ENCODE measurements at regions not wholly inside any gene's neighbourhood (a gene's known extent, or its start where the extent isn't known, plus 50 kb on each side); places are given as distances from the start of the nearest gene placed in this dataset.

GRCh38 chr4:24700118-24700517 is 95.3 kb upstream of the SOD3 start:
- no peaks in the 10 kb centered on the region for H3K4me1 ChIP-seq (ENCODE audit: insufficient read depth, low read length, poor library complexity, severe bottlenecking)
- H3F3A ChIP-seq (ENCODE audit: low read depth), result no peaks in the 10 kb centered on the region
- H3K27me3 ChIP-seq (ENCODE audit: insufficient read depth, low read length, poor library complexity, severe bottlenecking), result no peaks in the 10 kb centered on the region
- no peaks in the 10 kb centered on the region for H3K36me3 ChIP-seq (ENCODE audit: insufficient read depth, low read length)
- H3K4me2 ChIP-seq (ENCODE audit: low read depth, low read length, poor library complexity, severe bottlenecking), result no peak overlapping the region
- no peak overlapping the region for H3K4me3 ChIP-seq (ENCODE audit: low read length, poor library complexity, severe bottlenecking)
- no peaks in the 10 kb centered on the region for H4K20me1 ChIP-seq (ENCODE audit: insufficient read depth, low read length, poor library complexity, severe bottlenecking)
- TF ChIP-seq EZH2phosphoT487 (IDR thresholded peaks at IDR 0.05; ENCODE audit: borderline replicate concordance), result no peak
- TF ChIP-seq, protein P1, sequence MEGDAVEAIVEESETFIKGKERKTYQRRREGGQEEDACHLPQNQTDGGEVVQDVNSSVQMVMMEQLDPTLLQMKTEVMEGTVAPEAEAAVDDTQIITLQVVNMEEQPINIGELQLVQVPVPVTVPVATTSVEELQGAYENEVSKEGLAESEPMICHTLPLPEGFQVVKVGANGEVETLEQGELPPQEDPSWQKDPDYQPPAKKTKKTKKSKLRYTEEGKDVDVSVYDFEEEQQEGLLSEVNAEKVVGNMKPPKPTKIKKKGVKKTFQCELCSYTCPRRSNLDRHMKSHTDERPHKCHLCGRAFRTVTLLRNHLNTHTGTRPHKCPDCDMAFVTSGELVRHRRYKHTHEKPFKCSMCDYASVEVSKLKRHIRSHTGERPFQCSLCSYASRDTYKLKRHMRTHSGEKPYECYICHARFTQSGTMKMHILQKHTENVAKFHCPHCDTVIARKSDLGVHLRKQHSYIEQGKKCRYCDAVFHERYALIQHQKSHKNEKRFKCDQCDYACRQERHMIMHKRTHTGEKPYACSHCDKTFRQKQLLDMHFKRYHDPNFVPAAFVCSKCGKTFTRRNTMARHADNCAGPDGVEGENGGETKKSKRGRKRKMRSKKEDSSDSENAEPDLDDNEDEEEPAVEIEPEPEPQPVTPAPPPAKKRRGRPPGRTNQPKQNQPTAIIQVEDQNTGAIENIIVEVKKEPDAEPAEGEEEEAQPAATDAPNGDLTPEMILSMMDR (conservative IDR thresholded peaks at IDR 0.05; ENCODE audit: low read length), result no peak
- no peaks in the 10 kb centered on the region for H3K79me2 ChIP-seq (ENCODE audit: insufficient read depth, low read length)
- no peak overlapping the region for H2AFZ ChIP-seq (ENCODE audit: low read length)
- no peak overlapping the region for H3K9ac ChIP-seq (ENCODE audit: low read depth, low read length, poor library complexity, severe bottlenecking)
- no peaks in the 10 kb centered on the region for H3K9me2 ChIP-seq (replicated peaks; ENCODE audit: low read depth, low read length)
- no peaks in the 10 kb centered on the region for H3K9me3 ChIP-seq (ENCODE audit: insufficient read depth, low read depth, low read length)

GRCh38 chr4:24701683-24702082 is 93.7 kb upstream of the SOD3 start:
- no peaks in the 10 kb centered on the region for H4K20me1 ChIP-seq (ENCODE audit: insufficient read depth, low read length, poor library complexity, severe bottlenecking)
- no peaks in the 10 kb centered on the region for H3K36me3 ChIP-seq (ENCODE audit: insufficient read depth, low read length)
- TF ChIP-seq EZH2phosphoT487 (IDR thresholded peaks at IDR 0.05; ENCODE audit: borderline replicate concordance), result no peak
- TF ChIP-seq, protein P1 (conservative IDR thresholded peaks at IDR 0.05; ENCODE audit: low read length), result no peak
- no peaks in the 10 kb centered on the region for H3K4me1 ChIP-seq (ENCODE audit: insufficient read depth, low read length, poor library complexity, severe bottlenecking)
- no peaks in the 10 kb centered on the region for H3F3A ChIP-seq (ENCODE audit: low read depth)
- H3K4me2 ChIP-seq (ENCODE audit: low read depth, low read length, poor library complexity, severe bottlenecking), result no peak overlapping the region
- H3K27me3 ChIP-seq (ENCODE audit: insufficient read depth, low read length, poor library complexity, severe bottlenecking), result no peaks in the 10 kb centered on the region
- no peak overlapping the region for H3K4me3 ChIP-seq (ENCODE audit: low read length, poor library complexity, severe bottlenecking)
- H3K79me2 ChIP-seq (ENCODE audit: insufficient read depth, low read length), result no peaks in the 10 kb centered on the region
- H2AFZ ChIP-seq (ENCODE audit: low read length), result no peak overlapping the region
- no peak overlapping the region for H3K9ac ChIP-seq (ENCODE audit: low read depth, low read length, poor library complexity, severe bottlenecking)
- no peaks in the 10 kb centered on the region for H3K9me2 ChIP-seq (replicated peaks; ENCODE audit: low read depth, low read length)
- H3K9me3 ChIP-seq (ENCODE audit: insufficient read depth, low read depth, low read length), result no peaks in the 10 kb centered on the region

GRCh38 chr4:24702281-24702680 is 93.1 kb upstream of the SOD3 start:
- Histone ChIP-seq H3K9me2 (replicated peaks; ENCODE audit: low read depth, low read length) (no peaks in the 10 kb centered on the region), H3K4me2 (ENCODE audit: low read depth, low read length, poor library complexity, severe bottlenecking) (no peak overlapping the region), H3K4me3 (ENCODE audit: low read length, poor library complexity, severe bottlenecking) (no peak overlapping the region), H3K9ac (ENCODE audit: low read depth, low read length, poor library complexity, severe bottlenecking) (no peak overlapping the region), H3K4me1 (ENCODE audit: insufficient read depth, low read length, poor library complexity, severe bottlenecking) (no peaks in the 10 kb centered on the region), H3K36me3 (ENCODE audit: insufficient read depth, low read length) (no peaks in the 10 kb centered on the region), H3K27me3 (ENCODE audit: insufficient read depth, low read length, poor library complexity, severe bottlenecking) (no peaks in the 10 kb centered on the region), H3F3A (ENCODE audit: low read depth) (no peaks in the 10 kb centered on the region), H3K79me2 (ENCODE audit: insufficient read depth, low read length) (no peaks in the 10 kb centered on the region), H3K9me3 (ENCODE audit: insufficient read depth, low read depth, low read length) (no peaks in the 10 kb centered on the region), H2AFZ (ENCODE audit: low read length) (no peak overlapping the region), H4K20me1 (ENCODE audit: insufficient read depth, low read length, poor library complexity, severe bottlenecking) (no peaks in the 10 kb centered on the region)
- TF ChIP-seq, protein P1 (conservative IDR thresholded peaks at IDR 0.05; ENCODE audit: low read length), result no peak
- TF ChIP-seq EZH2phosphoT487 (IDR thresholded peaks at IDR 0.05; ENCODE audit: borderline replicate concordance), result no peak

Data from Loucy (cell line).